Upper lobe of left lung (tissue), 4 donors: ENCODE measurements at regions not wholly inside any gene's neighbourhood (a gene's known extent, or its start where the extent isn't known, plus 50 kb on each side); places are given as distances from the start of the nearest gene placed in this dataset.

Experiments used
- CTCF ChIP-seq, 6 experiments: fragments of 450-650 bp in 4 of 6; fragments of 200-600 bp in 2 of 6; sonication (generic) in 2 of 6; IDR thresholded peaks; one replicate each; pipeline ENCODE4 v1.5.1; 2016 to 2019; ENCODE audit warnings: antibody characterized with exemption in 6 of 6
- EP300 ChIP-seq, 4 donors: sonication (generic); formaldehyde crosslinking; IDR thresholded peaks; one replicate each; pipeline ENCODE4 v1.5.1; 2017; ENCODE audit warnings: antibody characterized with exemption in 4 of 4, control low read depth in 2 of 4

GRCh38 chr12:104402630-104403029 is 54.1 kb upstream of the CHST11 start:
- TF ChIP-seq CTCF (IDR thresholded peaks at IDR 0.05) (no peak), EP300 (IDR thresholded peaks at IDR 0.05) (no peak)
